GM23248 (cell line): ENCODE measurements at regions not wholly inside any gene's neighbourhood (a gene's known extent, or its start where the extent isn't known, plus 50 kb on each side); places are given as distances from the start of the nearest gene placed in this dataset.

Source experiments
- DNase-seq: peaks from one replicate; pipeline ENCODE4 v3.0.0-alpha.2; 2015
- H2AFZ ChIP-seq: fragments of 200-600 bp; sonication (generic); 2 replicates; pipeline ENCODE4 v1.6.1; 2016; ENCODE audit warnings: antibody characterized with exemption
- H3F3A ChIP-seq: fragments of 200-600 bp; sonication (generic); 2 replicates; pipeline ENCODE4 v1.6.1; 2016; ENCODE audit warnings: mild to moderate bottlenecking, antibody characterized with exemption, mixed run types; ENCODE audit not compliant: insufficient read depth
- H3K27ac ChIP-seq: fragments of 200-600 bp; sonication (generic); 2 replicates; pipeline ENCODE4 v1.5.1; 2016; ENCODE audit warnings: mild to moderate bottlenecking
- H3K27me3 ChIP-seq: fragments of 200-600 bp; sonication (generic); replicated peaks from 2 replicates; pipeline ENCODE4 v1.6.1; 2016; ENCODE audit warnings: mild to moderate bottlenecking; ENCODE audit not compliant: insufficient read depth
- H3K36me3 ChIP-seq: fragments of 200-600 bp; sonication (generic); 2 replicates; pipeline ENCODE4 v1.6.1; 2016; ENCODE audit warnings: low read depth, mild to moderate bottlenecking
- H3K4me1 ChIP-seq: fragments of 200-600 bp; sonication (generic); 2 replicates; pipeline ENCODE4 v1.6.1; 2016; ENCODE audit warnings: mild to moderate bottlenecking; ENCODE audit not compliant: insufficient read depth
- H3K4me2 ChIP-seq: fragments of 200-600 bp; sonication (generic); one replicate; pipeline ENCODE4 v1.6.1; 2016; ENCODE audit warnings: mild to moderate bottlenecking; ENCODE audit not compliant: unreplicated experiment
- H3K4me3 ChIP-seq: fragments of 200-600 bp; sonication (generic); 2 replicates; pipeline ENCODE4 v1.5.1; 2016; ENCODE audit warnings: mild to moderate bottlenecking
- H3K79me2 ChIP-seq: fragments of 200-600 bp; sonication (generic); 2 replicates; pipeline ENCODE4 v1.6.1; 2016; ENCODE audit warnings: mild to moderate bottlenecking; ENCODE audit not compliant: insufficient read depth
- H3K9ac ChIP-seq: fragments of 200-600 bp; sonication (generic); 2 replicates; pipeline ENCODE4 v1.6.1; 2016; ENCODE audit warnings: mild to moderate bottlenecking
- H3K9me2 ChIP-seq: fragments of 200-600 bp; sonication (generic); 2 replicates; pipeline ENCODE4 v1.6.1; 2016; ENCODE audit warnings: mixed run types, mild to moderate bottlenecking, moderate library complexity; ENCODE audit not compliant: insufficient read depth
- H3K9me3 ChIP-seq: fragments of 200-600 bp; sonication (generic); one replicate; pipeline ENCODE4 v1.6.1; 2017; ENCODE audit warnings: low read depth
- H4K20me1 ChIP-seq: fragments of 200-600 bp; sonication (generic); 2 replicates; pipeline ENCODE4 v1.6.0; 2016; ENCODE audit not compliant: insufficient read depth
- EZH2 ChIP-seq: fragments of 200-600 bp; sonication (generic); IDR thresholded peaks from 2 replicates; pipeline ENCODE4 v1.6.1; 2018; ENCODE audit warnings: antibody characterized with exemption, mild to moderate bottlenecking; ENCODE audit not compliant: insufficient read depth, poor library complexity, severe bottlenecking
- EZH2phosphoT487 ChIP-seq: fragments of 200-600 bp; sonication (generic); IDR thresholded peaks from 2 replicates; pipeline ENCODE4 v1.6.1; 2018; ENCODE audit warnings: antibody characterized with exemption, moderate library complexity, mild to moderate bottlenecking, low read depth; ENCODE audit not compliant: insufficient read depth
- WGBS, 2 experiments: methylation state at CpG; one replicate each; pipeline ENCODE4 v1.1.6; 2015 to 2017; ENCODE audit warnings: low lambda C conversion rate in 2 of 2, low coverage in 1 of 2; ENCODE audit errors: missing lambda C conversion rate in 2 of 2; 5-methylcytosine and 5-hydroxymethylcytosine counted together
- in situ Hi-C: fragments of 300-500 bp; cut with MboI; formaldehyde crosslinking; loops from 2 replicates; pipeline ENCODE4 v1.15.0; 2020

GRCh38 chr11:96641261-96641660, 251.4 kb downstream of the JRKL start:
- Histone ChIP-seq H3K36me3 (no peaks in the 10 kb centered on the region), H3K4me3 (no peak overlapping the region), H3K9me2 (no peaks in the 10 kb centered on the region), H4K20me1 (no peaks in the 10 kb centered on the region), H3K9me3 (no peaks in the 10 kb centered on the region), H3K27me3 (no peaks in the 10 kb centered on the region), H2AFZ (no peak overlapping the region), H3F3A (no peaks in the 10 kb centered on the region), H3K4me2 (no peak overlapping the region), H3K27ac (no peak overlapping the region), H3K79me2 (no peaks in the 10 kb centered on the region), H3K4me1 (no peaks in the 10 kb centered on the region), H3K9ac (no peak overlapping the region)
- 9 to 11% methylated on average over 2 of the region's 2 CpGs for WGBS, 2 experiments
- DNase-seq = no peak
- in situ Hi-C loops = no loop called here
- TF ChIP-seq EZH2 (no peak), EZH2phosphoT487 (no peak)

DNA sequence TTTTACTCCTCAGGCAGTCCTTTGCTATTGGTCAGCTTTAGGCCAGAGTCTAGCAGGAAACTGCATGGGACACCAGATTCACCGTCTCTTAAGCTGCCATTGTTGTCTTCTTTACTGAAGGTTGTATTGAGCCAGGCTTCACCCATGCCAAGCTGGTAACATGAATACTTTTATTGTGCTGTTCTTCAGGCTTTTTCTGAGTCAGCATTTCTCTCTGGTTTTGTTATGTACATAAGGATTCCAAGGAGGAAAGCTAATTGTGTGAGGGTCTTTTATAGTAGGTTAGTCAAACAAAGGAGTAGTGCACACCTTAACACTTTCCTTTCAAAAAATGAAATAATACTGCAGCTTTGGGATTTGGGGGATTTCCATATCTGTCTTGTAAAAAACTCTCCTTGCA, 252.8 kb downstream of the JRKL start:
- Histone ChIP-seq H3K9me3 (no peaks in the 10 kb centered on the region), H3F3A (no peaks in the 10 kb centered on the region), H3K36me3 (no peaks in the 10 kb centered on the region), H3K4me3 (no peak overlapping the region), H2AFZ (no peak overlapping the region), H3K9me2 (no peaks in the 10 kb centered on the region), H3K27ac (no peak overlapping the region), H3K4me2 (no peak overlapping the region), H3K27me3 (no peaks in the 10 kb centered on the region), H3K79me2 (no peaks in the 10 kb centered on the region), H3K4me1 (no peaks in the 10 kb centered on the region), H3K9ac (no peak overlapping the region), H4K20me1 (no peaks in the 10 kb centered on the region)
- in situ Hi-C loops = no loop called here
- WGBS, 2 experiments = 12 to 22% methylated on average over 1 of the region's 1 CpG
- TF ChIP-seq EZH2 (no peak), EZH2phosphoT487 (no peak)
- DNase-seq = no peak

GRCh38 chr11:96643173-96643572, 253.4 kb downstream of the JRKL start:
- Histone ChIP-seq H3K9me2 (no peaks in the 10 kb centered on the region), H3K27ac (no peak overlapping the region), H3K4me3 (no peak overlapping the region), H3K9me3 (no peaks in the 10 kb centered on the region), H2AFZ (no peak overlapping the region), H3K9ac (no peak overlapping the region), H3K27me3 (no peaks in the 10 kb centered on the region), H3K4me1 (no peaks in the 10 kb centered on the region), H3K4me2 (no peak overlapping the region), H4K20me1 (no peaks in the 10 kb centered on the region), H3F3A (no peaks in the 10 kb centered on the region), H3K36me3 (no peaks in the 10 kb centered on the region), H3K79me2 (no peaks in the 10 kb centered on the region)
- in situ Hi-C loops = no loop called here
- no peak for DNase-seq
- TF ChIP-seq EZH2 (no peak), EZH2phosphoT487 (no peak)
- 40 to 47% methylated on average over 5 of the region's 5 CpGs for WGBS, 2 experiments

DNA sequence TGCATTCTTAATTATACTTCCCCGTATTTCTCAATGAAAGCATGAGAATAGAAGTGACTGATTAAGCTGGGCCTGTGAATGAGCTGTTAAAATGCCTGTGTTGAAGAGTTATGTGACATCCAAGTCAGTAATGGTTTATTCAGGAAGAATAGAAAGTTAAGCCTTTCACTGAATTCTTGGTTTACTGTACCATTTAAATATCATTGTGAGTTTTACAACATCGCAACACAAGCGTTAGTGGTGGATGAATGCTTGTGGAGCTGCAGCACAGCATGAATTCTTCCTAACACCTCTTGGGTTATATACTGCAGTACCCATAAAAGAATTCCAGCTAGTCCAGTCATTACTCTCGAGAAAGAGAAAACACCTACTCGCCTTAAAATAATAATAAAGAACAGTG, 257.8 kb downstream of the JRKL start:
- Histone ChIP-seq H3K79me2 (no peaks in the 10 kb centered on the region), H3K9me2 (no peaks in the 10 kb centered on the region), H4K20me1 (no peaks in the 10 kb centered on the region), H3K27ac (no peak overlapping the region), H3K4me1 (no peaks in the 10 kb centered on the region), H3K4me3 (no peak overlapping the region), H3K36me3 (no peaks in the 10 kb centered on the region), H3K27me3 (no peaks in the 10 kb centered on the region), H3K9me3 (no peaks in the 10 kb centered on the region), H3K9ac (no peak overlapping the region), H3F3A (no peaks in the 10 kb centered on the region), H2AFZ (no peak overlapping the region), H3K4me2 (no peak overlapping the region)
- in situ Hi-C loops = no loop called here
- no peak for DNase-seq
- no peak for TF ChIP-seq EZH2
- no peak for TF ChIP-seq EZH2phosphoT487
- WGBS, 2 experiments = 20% methylated on average over 5 of the region's 5 CpGs

- H3K27ac ChIP-seq = no peak overlapping the region
- H3F3A ChIP-seq = no peaks in the 10 kb centered on the region
- H2AFZ ChIP-seq = no peak overlapping the region
- 12 to 13% methylated on average over 2 of the region's 2 CpGs for WGBS, 2 experiments
- TF ChIP-seq EZH2 (no peak), EZH2phosphoT487 (no peak)
- no peak overlapping the region for H3K4me2 ChIP-seq
- no peaks in the 10 kb centered on the region for H4K20me1 ChIP-seq
- no peaks in the 10 kb centered on the region for H3K79me2 ChIP-seq
- H3K4me1 ChIP-seq = no peaks in the 10 kb centered on the region
- no peaks in the 10 kb centered on the region for H3K9me3 ChIP-seq
- in situ Hi-C loops = no loop called here
- no peaks in the 10 kb centered on the region for H3K27me3 ChIP-seq
- H3K4me3 ChIP-seq = no peak overlapping the region
- H3K9me2 ChIP-seq = no peaks in the 10 kb centered on the region
- H3K9ac ChIP-seq = no peak overlapping the region
- H3K36me3 ChIP-seq = no peaks in the 10 kb centered on the region
- DNase-seq = no peak
Observed at GRCh38 chr11:96648991-96649390, 259.2 kb downstream of the JRKL start.
